Ishikawa (cell line): ENCODE measurements at regions not wholly inside any gene's neighbourhood (a gene's known extent, or its start where the extent isn't known, plus 50 kb on each side); places are given as distances from the start of the nearest gene placed in this dataset.

Source experiments
- CEBPB ChIP-seq: IDR thresholded peaks from 2 replicates; pipeline ENCODE4 v1.6.1; 2012
- EGR1 ChIP-seq: IDR thresholded peaks from 2 replicates; pipeline ENCODE4 v1.6.1; 2012
- EP300 ChIP-seq: IDR thresholded peaks from 2 replicates; pipeline ENCODE4 v1.6.1; 2012; ENCODE audit warnings: borderline replicate concordance
- MAX ChIP-seq: IDR thresholded peaks from 2 replicates; pipeline ENCODE4 v1.6.1; 2012
- NFIC ChIP-seq: IDR thresholded peaks from 2 replicates; pipeline ENCODE4 v1.6.1; 2012
- RAD21 ChIP-seq: IDR thresholded peaks from 2 replicates; pipeline ENCODE4 v1.6.1; 2012; ENCODE audit warnings: low read depth
- REST ChIP-seq: IDR thresholded peaks from 2 replicates; pipeline ENCODE4 v1.6.1; 2012; ENCODE audit warnings: low read depth, mild to moderate bottlenecking
- TAF1 ChIP-seq: IDR thresholded peaks from 2 replicates; pipeline ENCODE4 v1.6.1; 2012; ENCODE audit warnings: low read depth, mild to moderate bottlenecking
- TEAD4 ChIP-seq: IDR thresholded peaks from 2 replicates; pipeline ENCODE4 v1.6.1; 2012
- ZBTB7A ChIP-seq: IDR thresholded peaks from 2 replicates; pipeline ENCODE4 v1.6.1; 2012; ENCODE audit warnings: low read depth

DNA sequence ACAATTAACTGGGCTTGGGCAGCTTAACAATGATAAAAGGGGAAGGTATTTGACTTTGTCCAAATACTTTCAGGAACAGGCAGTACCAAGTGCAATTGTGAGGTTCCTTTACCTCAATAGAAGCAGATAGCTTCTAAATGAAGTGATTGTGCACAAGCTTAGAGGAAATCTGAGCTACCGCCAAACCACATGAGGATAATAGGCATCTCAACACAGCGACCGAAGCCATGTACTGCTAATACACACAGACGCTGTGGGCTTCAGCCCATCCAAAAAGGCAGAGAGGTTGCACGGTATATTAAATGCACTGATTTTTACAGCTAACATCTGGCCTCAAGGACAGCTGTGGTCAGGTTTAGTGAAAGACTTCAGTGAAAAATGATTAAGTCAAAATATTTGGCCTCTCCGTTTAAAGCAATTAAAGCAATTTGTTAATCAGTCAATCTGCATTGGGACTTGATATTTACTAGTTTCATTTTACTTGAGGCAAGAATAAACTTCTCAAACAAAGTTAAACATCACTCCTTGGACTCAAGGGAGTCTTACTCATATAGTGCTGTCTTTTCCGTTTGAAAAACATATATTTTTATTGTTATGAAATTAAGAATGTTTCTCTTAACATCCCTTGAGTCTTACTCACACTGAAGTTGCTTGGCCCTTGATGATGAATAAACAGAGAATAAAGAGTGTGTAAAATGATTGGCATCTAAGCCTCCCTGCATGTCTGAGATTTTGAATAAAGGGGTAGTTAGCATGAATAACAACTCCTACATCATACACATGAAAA lies 306.3 kb downstream of the C7orf25 start:
- TF ChIP-seq TAF1 (no peak), CEBPB (no peak), EP300 (no peak), EGR1 (no peak), REST (no peak), MAX (no peak), TEAD4 (no peak), NFIC (no peak), RAD21 (no peak), ZBTB7A (no peak)
